Colonic mucosa (tissue), 4 donors: ENCODE measurements at regions not wholly inside any gene's neighbourhood (a gene's known extent, or its start where the extent isn't known, plus 50 kb on each side); places are given as distances from the start of the nearest gene placed in this dataset.

ENCODE experiments used
- DNase-seq: peaks from one replicate; pipeline ENCODE4 v3.0.0-alpha.2; 2020
- H3K27ac ChIP-seq: fragments of 200-600 bp; one replicate; pipeline ENCODE4 v1.8.0; 2021
- H3K27me3 ChIP-seq: fragments of 200-600 bp; one replicate; pipeline ENCODE4 v1.8.0; 2021
- H3K36me3 ChIP-seq: fragments of 200-600 bp; one replicate; pipeline ENCODE4 v1.8.0; 2021
- H3K4me1 ChIP-seq: fragments of 200-600 bp; one replicate; pipeline ENCODE4 v1.8.0; 2021; ENCODE audit warnings: mild to moderate bottlenecking
- H3K4me3 ChIP-seq: fragments of 200-600 bp; one replicate; pipeline ENCODE4 v1.8.0; 2021
- H3K9ac ChIP-seq, 2 donors: one replicate each; pipeline ENCODE4 v1.7.0; 2013; ENCODE audit warnings: control low read depth in 2 of 2, low read depth in 2 of 2, low read length in 2 of 2
- H3K9me3 ChIP-seq: fragments of 200-600 bp; one replicate; pipeline ENCODE4 v1.8.0; 2021
- CTCF ChIP-seq: fragments of 200-600 bp; IDR thresholded peaks from one replicate; pipeline ENCODE4 v1.8.0; 2022; ENCODE audit warnings: antibody characterized with exemption, mild to moderate bottlenecking
- intact Hi-C: fragments of 100-400 bp; cut with DNase I; formaldehyde crosslinking; loops from one replicate; pipeline ENCODE4 v1.14.1; 2022
- donor health status: healthy.
- donor health status: DM: no; HTN: no; CAD: no.
- donor health status: DM: no; HTN: no; CAD: no.

DNA sequence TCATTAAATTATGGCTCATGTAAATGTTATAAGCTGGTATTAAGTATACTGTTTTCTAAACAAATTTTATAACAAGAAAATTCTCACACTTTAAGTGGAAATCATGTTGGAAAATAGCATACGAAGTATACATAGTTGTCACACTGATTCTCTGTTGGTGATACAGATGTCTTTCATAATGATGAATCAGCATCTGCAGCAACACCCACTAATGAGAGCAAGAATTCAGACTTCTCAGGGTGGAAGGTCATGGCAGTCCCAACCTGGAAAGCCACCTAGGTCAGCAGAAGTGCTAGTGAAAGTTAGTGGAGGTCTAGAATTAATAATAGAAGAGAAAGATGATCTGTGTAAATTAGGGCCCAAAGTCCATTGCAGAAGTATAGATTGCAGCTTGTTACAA lies 719.7 kb upstream of the MIR17HG start:
- no peak overlapping the region for H3K4me3 ChIP-seq
- H3K27me3 ChIP-seq, result no peaks in the 10 kb centered on the region
- intact Hi-C loops, result no loop called here
- TF ChIP-seq CTCF, result no peak
- no peaks in the 10 kb centered on the region for H3K36me3 ChIP-seq
- DNase-seq, result no peak
- no peak overlapping the region for H3K9ac ChIP-seq
- H3K9me3 ChIP-seq, result no peaks in the 10 kb centered on the region
- H3K27ac ChIP-seq, result no peak overlapping the region
- no peaks in the 10 kb centered on the region for H3K4me1 ChIP-seq

- intact Hi-C loops, result no loop called here
Measured at GRCh38 chr13:90628471-90628870, 719.0 kb upstream of the MIR17HG start.

DNA sequence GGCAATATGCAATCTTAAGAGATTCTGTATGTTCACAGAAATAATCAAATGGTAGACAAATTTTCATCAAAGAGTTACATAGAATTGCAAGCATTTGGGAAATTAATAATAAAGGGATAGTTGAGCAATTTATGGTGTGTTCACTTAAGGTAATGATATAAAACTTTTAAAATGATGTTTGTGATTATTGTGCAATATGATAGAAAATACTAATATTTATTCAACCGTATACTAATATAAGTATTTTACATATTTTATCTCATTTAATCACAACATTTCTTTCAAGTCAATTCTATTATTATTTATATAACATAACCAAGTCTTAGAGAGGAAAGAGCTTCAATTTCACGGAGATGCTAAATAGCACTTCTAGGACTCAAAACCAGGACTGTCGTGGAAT lies 716.8 kb upstream of the MIR17HG start:
- no peak for DNase-seq
- H3K27ac ChIP-seq, result no peak overlapping the region
- no peak overlapping the region for H3K9ac ChIP-seq
- H3K4me1 ChIP-seq, result no peaks in the 10 kb centered on the region
- TF ChIP-seq CTCF, result no peak
- no peak overlapping the region for H3K4me3 ChIP-seq
- no peaks in the 10 kb centered on the region for H3K27me3 ChIP-seq
- no peaks in the 10 kb centered on the region for H3K36me3 ChIP-seq
- intact Hi-C loops, result no loop called here
- H3K9me3 ChIP-seq, result no peaks in the 10 kb centered on the region

More at GRCh38 chr13:90628471-90628870, 719.0 kb upstream of the MIR17HG start:
- Histone ChIP-seq H3K9ac (no peak overlapping the region), H3K36me3 (no peaks in the 10 kb centered on the region), H3K9me3 (no peaks in the 10 kb centered on the region), H3K27me3 (no peaks in the 10 kb centered on the region), H3K4me1 (no peaks in the 10 kb centered on the region), H3K4me3 (no peak overlapping the region), H3K27ac (no peak overlapping the region)
- no peak for DNase-seq
- TF ChIP-seq CTCF, result no peak

DNA sequence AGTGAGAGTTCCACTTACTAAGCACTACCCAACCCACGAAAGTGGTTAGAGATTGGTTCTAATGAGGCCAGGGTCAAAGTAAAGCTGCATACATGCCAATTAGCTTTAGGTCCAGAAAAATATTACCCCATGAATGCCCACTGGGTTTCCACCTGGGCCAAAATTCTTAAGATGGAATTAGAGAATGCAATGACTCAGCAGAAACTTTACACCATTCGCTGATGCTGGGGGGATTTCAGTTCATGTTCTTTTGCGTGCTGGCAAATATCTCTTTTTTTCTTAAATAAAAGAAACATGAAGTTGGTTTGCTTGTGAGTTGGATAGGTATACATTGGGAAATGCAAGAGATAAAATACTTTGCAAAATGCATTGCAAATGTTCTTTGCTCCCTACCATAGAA lies 715.3 kb upstream of the MIR17HG start:
- Histone ChIP-seq H3K4me1 (no peaks in the 10 kb centered on the region), H3K27me3 (no peaks in the 10 kb centered on the region), H3K27ac (no peak overlapping the region), H3K9ac (no peak overlapping the region), H3K9me3 (no peaks in the 10 kb centered on the region), H3K36me3 (no peaks in the 10 kb centered on the region), H3K4me3 (no peak overlapping the region)
- DNase-seq, result no peak
- intact Hi-C loops, result no loop called here
- no peak for TF ChIP-seq CTCF

GRCh38 chr13:90633849-90634248 lies 713.6 kb upstream of the MIR17HG start:
- no peak for TF ChIP-seq CTCF
- intact Hi-C loops, result no loop called here
- H3K4me3 ChIP-seq, result no peak overlapping the region
- H3K27ac ChIP-seq, result no peak overlapping the region
- no peak for DNase-seq
- H3K4me1 ChIP-seq, result no peaks in the 10 kb centered on the region
- H3K9me3 ChIP-seq, result no peaks in the 10 kb centered on the region
- no peaks in the 10 kb centered on the region for H3K27me3 ChIP-seq
- H3K36me3 ChIP-seq, result no peaks in the 10 kb centered on the region
- H3K9ac ChIP-seq, result no peak overlapping the region

DNA sequence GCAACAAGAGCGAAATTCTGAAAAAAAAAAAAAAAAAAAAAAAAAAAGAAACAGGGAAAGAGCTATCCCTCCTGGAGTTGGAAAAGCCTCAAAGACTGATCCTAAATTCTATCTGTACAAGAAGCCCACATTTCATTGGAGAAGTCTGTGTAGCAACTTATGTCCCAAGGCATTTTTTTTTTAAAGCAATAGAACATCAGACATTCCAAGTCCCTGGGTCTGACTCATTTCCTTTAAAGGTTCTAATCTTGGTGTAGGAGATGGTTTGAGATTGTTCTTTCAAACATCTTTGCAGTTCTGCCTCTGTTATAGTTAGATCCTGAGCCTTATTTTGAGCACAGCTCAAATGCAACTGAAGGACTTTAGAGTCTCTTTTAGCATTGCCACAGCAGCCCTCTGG lies 706.5 kb upstream of the MIR17HG start:
- no peaks in the 10 kb centered on the region for H3K27me3 ChIP-seq
- no peaks in the 10 kb centered on the region for H3K36me3 ChIP-seq
- intact Hi-C loops, result no loop called here
- H3K4me1 ChIP-seq, result no peaks in the 10 kb centered on the region
- H3K9ac ChIP-seq, result no peak overlapping the region
- no peak for TF ChIP-seq CTCF
- H3K9me3 ChIP-seq, result no peaks in the 10 kb centered on the region
- H3K27ac ChIP-seq, result no peak overlapping the region
- H3K4me3 ChIP-seq, result no peak overlapping the region
- DNase-seq, result no peak
